DND-41 (cell line): ENCODE measurements at regions not wholly inside any gene's neighbourhood (a gene's known extent, or its start where the extent isn't known, plus 50 kb on each side); places are given as distances from the start of the nearest gene placed in this dataset.

Experiments used
- CTCF ChIP-seq: IDR thresholded peaks from 2 replicates; pipeline ENCODE4 v1.5.1; 2012; ENCODE audit warnings: borderline replicate concordance, low read length, moderate library complexity, mild to moderate bottlenecking; ENCODE audit not compliant: poor library complexity, severe bottlenecking; ENCODE audit errors: extremely low read depth
- EZH2 ChIP-seq: IDR thresholded peaks from 3 replicates; pipeline ENCODE4 v1.6.1; 2012; ENCODE audit warnings: borderline replicate concordance, low read depth, mild to moderate bottlenecking, moderate library complexity, low read length, inconsistent platforms; ENCODE audit not compliant: severe bottlenecking

GRCh38 chr20:10861090-10861489, 187.3 kb upstream of the JAG1 start:
- TF ChIP-seq CTCF: no peak
- no peak for TF ChIP-seq EZH2
